ENCODE measurements at regions not wholly inside any gene's neighbourhood (a gene's known extent, or its start where the extent isn't known, plus 50 kb on each side); places are given as distances from the start of the nearest gene placed in this dataset.
"Not testable (repeated sequence)": the region's sequence is repeated elsewhere in the genome, so short reads cannot be mapped to it uniquely, and the experiment has no call there.

DNA sequence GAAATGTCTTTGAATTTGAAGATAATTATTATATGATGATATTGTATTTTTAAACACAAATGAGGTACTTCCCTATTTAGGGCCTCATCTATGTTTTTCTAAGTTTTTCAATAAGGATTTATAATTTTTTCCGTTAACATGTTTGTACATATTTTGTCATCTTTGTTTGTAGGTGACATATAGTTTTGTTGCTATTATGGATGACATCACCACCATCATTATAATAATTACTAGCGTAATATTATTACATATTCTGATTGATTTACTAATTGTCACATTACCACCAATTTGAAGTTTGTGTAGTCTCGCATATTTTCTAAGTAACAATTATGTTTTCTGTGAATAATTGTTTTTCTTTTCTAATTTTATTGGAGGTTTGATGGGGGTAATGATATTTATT, 147.2 kb upstream of the DAAM1 start:
- H3K27ac ChIP-seq, result no peak overlapping the region
- TF ChIP-seq, protein P1, sequence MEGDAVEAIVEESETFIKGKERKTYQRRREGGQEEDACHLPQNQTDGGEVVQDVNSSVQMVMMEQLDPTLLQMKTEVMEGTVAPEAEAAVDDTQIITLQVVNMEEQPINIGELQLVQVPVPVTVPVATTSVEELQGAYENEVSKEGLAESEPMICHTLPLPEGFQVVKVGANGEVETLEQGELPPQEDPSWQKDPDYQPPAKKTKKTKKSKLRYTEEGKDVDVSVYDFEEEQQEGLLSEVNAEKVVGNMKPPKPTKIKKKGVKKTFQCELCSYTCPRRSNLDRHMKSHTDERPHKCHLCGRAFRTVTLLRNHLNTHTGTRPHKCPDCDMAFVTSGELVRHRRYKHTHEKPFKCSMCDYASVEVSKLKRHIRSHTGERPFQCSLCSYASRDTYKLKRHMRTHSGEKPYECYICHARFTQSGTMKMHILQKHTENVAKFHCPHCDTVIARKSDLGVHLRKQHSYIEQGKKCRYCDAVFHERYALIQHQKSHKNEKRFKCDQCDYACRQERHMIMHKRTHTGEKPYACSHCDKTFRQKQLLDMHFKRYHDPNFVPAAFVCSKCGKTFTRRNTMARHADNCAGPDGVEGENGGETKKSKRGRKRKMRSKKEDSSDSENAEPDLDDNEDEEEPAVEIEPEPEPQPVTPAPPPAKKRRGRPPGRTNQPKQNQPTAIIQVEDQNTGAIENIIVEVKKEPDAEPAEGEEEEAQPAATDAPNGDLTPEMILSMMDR (IDR thresholded peaks at IDR 0.05), result no peak
- TF ChIP-seq POLR2A (IDR thresholded peaks at IDR 0.05), result no peak
- H3K4me3 ChIP-seq, result no peak overlapping the region
- H3K9me3 ChIP-seq, result no peaks in the 10 kb centered on the region
- no peaks in the 10 kb centered on the region for H3K4me1 ChIP-seq
- no peaks in the 10 kb centered on the region for H3K36me3 ChIP-seq
- no peaks in the 10 kb centered on the region for H3K27me3 ChIP-seq
- no peak for DNase-seq

DNA sequence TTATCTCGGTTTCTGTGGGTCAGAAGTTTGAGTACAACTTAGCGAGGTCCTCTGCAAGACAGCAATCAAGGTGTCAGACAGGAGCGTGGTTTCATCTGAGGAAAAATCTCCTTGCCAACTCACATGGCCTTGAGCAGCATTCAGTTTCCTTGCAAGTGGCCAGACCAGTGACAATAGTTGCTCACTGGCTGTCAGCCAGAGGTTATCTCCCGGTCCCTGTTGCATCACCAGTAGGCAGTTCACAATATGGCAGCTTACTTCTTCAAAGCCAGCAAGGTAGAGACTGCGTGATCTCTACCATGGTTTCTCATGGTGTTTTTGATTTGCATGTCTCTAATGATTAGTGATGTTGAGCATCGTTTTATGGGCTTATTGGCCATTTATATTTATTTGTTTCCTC, 143.8 kb upstream of the DAAM1 start:
- no peaks in the 10 kb centered on the region for H3K27me3 ChIP-seq
- no peak for DNase-seq
- TF ChIP-seq, protein P1 (IDR thresholded peaks at IDR 0.05), result no peak
- no peak for TF ChIP-seq POLR2A (IDR thresholded peaks at IDR 0.05)
- H3K27ac ChIP-seq, result no peak overlapping the region
- H3K4me1 ChIP-seq, result no peaks in the 10 kb centered on the region
- H3K9me3 ChIP-seq, result no peaks in the 10 kb centered on the region
- H3K4me3 ChIP-seq, result no peak overlapping the region
- H3K36me3 ChIP-seq, result no peaks in the 10 kb centered on the region

DNA sequence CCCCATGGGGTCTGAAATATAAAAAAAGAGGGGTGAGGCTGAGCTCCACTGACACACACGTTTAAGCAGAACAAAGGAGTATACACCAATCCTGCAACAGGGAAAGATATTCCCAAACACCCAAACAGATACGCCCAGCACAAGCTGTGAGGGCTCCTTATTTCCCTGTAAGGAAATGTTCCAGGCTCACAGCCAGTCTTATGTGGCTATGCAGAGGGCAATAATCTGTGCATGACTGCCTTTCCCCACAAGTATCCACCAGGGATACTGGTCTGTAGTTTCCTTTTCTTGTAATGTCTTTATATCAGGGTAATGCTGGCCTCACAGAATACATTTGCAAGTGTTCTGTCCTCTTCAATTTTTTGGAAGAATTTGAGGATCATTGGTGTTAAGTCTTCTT, 141.7 kb upstream of the DAAM1 start:
- H3K4me3 ChIP-seq, result no peak overlapping the region
- DNase-seq, result no peak
- no peak overlapping the region for H3K27ac ChIP-seq
- no peaks in the 10 kb centered on the region for H3K9me3 ChIP-seq
- no peaks in the 10 kb centered on the region for H3K27me3 ChIP-seq
- no peaks in the 10 kb centered on the region for H3K36me3 ChIP-seq
- H3K4me1 ChIP-seq, result no peaks in the 10 kb centered on the region
- TF ChIP-seq, protein P1 (IDR thresholded peaks at IDR 0.05), result no peak
- TF ChIP-seq POLR2A (IDR thresholded peaks at IDR 0.05), result no peak

DNA sequence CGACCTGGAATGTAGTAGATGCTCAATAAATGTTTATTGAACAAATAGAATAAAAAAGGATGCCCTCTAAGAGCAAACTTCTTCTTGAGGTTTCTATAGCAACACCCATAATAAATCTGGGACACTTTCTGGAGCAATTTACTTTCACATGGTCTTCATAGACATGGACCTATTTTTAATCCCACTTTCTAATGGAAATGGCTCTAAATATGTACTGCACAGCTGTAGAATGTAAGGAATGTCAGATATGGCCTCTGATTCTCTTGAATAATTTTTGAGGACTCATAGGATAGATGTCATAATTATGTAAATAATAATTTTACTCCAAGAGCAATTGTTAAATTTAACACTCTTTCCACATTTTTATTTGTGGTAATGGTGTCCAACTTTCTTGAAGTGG, 133.5 kb upstream of the DAAM1 start:
- TF ChIP-seq POLR2A (IDR thresholded peaks at IDR 0.05), result no peak
- TF ChIP-seq, protein P1 (IDR thresholded peaks at IDR 0.05), result no peak
- no peaks in the 10 kb centered on the region for H3K36me3 ChIP-seq
- no peak for DNase-seq
- H3K27ac ChIP-seq, result no peak overlapping the region
- H3K27me3 ChIP-seq, result no peaks in the 10 kb centered on the region
- H3K9me3 ChIP-seq, result no peaks in the 10 kb centered on the region
- no peak overlapping the region for H3K4me3 ChIP-seq
- no peaks in the 10 kb centered on the region for H3K4me1 ChIP-seq

DNA sequence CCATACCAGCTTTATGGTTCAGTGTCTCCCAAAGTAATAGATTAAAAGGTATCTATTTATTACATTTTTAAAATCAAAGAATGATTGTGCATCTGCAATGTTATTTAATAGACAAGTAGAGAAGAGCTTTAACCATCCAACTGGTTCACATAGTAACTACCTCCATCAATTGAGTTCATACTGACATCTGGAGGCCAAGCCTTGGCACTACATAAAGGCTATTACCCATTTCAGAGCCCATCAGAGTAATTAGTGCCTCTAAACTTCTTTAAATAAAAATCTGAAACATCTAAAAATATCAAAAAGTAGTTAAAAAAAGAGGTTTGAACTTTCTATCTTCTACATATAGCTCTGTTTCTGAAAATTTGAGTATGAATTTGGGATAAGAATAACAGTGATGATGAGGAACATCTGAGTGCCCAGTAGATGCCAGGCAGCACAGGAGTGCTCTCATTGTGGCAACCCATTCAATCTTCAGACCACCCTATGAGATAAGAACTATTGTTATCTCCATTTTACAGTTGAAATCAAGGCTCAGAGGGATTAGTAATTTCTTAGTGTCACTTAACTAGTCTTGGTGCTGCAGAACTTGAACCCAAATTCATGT, 132.9 kb upstream of the DAAM1 start:
- Histone ChIP-seq H3K27ac (no peak overlapping the region), H3K27me3 (no peaks in the 10 kb centered on the region), H3K9me3 (no peaks in the 10 kb centered on the region), H3K36me3 (no peaks in the 10 kb centered on the region), H3K4me3 (no peak overlapping the region), H3K4me1 (no peaks in the 10 kb centered on the region)
- TF ChIP-seq, protein P1 (IDR thresholded peaks at IDR 0.05), result peak in 5 of 6 experiments; percentile 35 to 83 (median 78)
- TF ChIP-seq POLR2A (IDR thresholded peaks at IDR 0.05), result no peak
- DNase-seq, result peak in 1 of 3 donors; percentile 69

DNA sequence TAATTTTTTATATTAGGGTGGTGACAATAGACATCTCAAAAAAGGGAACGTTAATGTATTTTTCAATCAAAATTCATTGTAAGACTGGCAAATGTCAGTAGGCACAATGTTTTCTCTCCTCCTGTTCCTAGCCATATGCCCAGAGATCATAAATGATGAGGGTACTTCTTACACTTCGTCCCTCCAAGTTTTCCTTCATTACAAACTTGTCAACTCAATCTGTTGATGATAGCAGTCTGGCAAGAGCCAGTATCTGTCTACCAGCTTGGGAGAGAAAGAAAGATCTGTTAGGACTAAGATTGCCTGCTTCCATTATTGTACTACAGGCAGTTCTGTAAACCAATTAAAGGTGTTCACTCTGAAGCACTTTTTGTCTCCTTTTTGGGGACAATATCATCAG, 130.9 kb upstream of the DAAM1 start:
- no peak for TF ChIP-seq POLR2A (IDR thresholded peaks at IDR 0.05)
- TF ChIP-seq, protein P1 (IDR thresholded peaks at IDR 0.05), result no peak
- H3K27me3 ChIP-seq, result no peaks in the 10 kb centered on the region
- H3K4me3 ChIP-seq, result no peak overlapping the region
- no peaks in the 10 kb centered on the region for H3K36me3 ChIP-seq
- no peaks in the 10 kb centered on the region for H3K4me1 ChIP-seq
- no peak for DNase-seq
- H3K9me3 ChIP-seq, result no peaks in the 10 kb centered on the region
- H3K27ac ChIP-seq, result no peak overlapping the region

DNA sequence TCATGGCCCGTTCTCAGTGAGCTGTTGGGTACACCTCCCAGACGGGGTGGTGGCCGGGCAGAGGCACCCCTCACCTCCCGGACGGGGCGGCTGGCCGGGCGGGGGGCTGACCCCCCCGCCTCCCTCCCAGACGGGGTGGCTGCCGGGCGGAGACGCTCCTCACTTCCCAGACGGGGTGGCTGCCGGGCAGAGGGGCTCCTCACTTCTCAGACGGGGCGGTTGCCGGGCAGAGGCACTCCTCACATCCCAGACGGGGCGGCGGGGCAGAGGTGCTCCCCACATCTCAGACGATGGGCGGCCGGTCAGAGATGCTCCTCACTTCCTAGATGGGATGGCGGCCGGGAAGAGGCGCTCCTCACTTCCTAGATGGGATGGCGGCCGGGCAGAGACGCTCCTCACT, 129.7 kb upstream of the DAAM1 start:
- DNase-seq, H3K27ac ChIP-seq, H3K36me3 ChIP-seq, H3K9me3 ChIP-seq, H3K4me1 ChIP-seq, H3K4me3 ChIP-seq, H3K27me3 ChIP-seq: not testable (repeated sequence)

All from Peyer's patch (tissue), 4 donors.